Activated T-cell treated with anti-CD3 and anti-CD28 coated beads, Interleukin-2, amount 50 U/mL, for 72 hours (primary cell): ENCODE measurements at regions not wholly inside any gene's neighbourhood (a gene's known extent, or its start where the extent isn't known, plus 50 kb on each side); places are given as distances from the start of the nearest gene placed in this dataset.

Source experiments
- ATAC-seq, 2 donors: fragments of 150-1000 bp; cut with Tn5 transposase; replicated peaks in 1 of 2; 2 replicates each; pipeline ENCODE4 v1.10.0; 2021; ENCODE audit warnings: moderate library complexity in 2 of 2, mild to moderate bottlenecking in 1 of 2
- DNase-seq, 2 donors: peaks; one replicate each; pipeline ENCODE4 v3.0.0; 2021 to 2022; ENCODE audit warnings: mixed read lengths in 1 of 2
- H3K27ac Mint-ChIP-seq: one replicate; pipeline ENCODE4 v1.8.0; 2022; ENCODE audit warnings: mild to moderate bottlenecking, moderate library complexity, mixed read lengths
- H3K27me3 Mint-ChIP-seq: one replicate; pipeline ENCODE4 v1.8.0; 2022; ENCODE audit warnings: low read depth, mixed read lengths
- H3K36me3 Mint-ChIP-seq, 2 donors: one replicate each; pipeline ENCODE4 v1.8.0; 2022; ENCODE audit warnings: mixed read lengths in 2 of 2, mild to moderate bottlenecking in 1 of 2; ENCODE audit not compliant: insufficient read depth in 2 of 2
- H3K4me1 Mint-ChIP-seq: one replicate; pipeline ENCODE4 v1.8.0; 2022; ENCODE audit warnings: low read depth, mixed read lengths
- H3K4me3 Mint-ChIP-seq, 2 donors: one replicate each; pipeline ENCODE4 v1.8.0; 2022; ENCODE audit warnings: mild to moderate bottlenecking in 2 of 2, mixed read lengths in 2 of 2, moderate library complexity in 2 of 2
- H3K9me3 Mint-ChIP-seq, 2 donors: one replicate each; pipeline ENCODE4 v1.8.0; 2022; ENCODE audit warnings: mixed read lengths in 2 of 2

DNA sequence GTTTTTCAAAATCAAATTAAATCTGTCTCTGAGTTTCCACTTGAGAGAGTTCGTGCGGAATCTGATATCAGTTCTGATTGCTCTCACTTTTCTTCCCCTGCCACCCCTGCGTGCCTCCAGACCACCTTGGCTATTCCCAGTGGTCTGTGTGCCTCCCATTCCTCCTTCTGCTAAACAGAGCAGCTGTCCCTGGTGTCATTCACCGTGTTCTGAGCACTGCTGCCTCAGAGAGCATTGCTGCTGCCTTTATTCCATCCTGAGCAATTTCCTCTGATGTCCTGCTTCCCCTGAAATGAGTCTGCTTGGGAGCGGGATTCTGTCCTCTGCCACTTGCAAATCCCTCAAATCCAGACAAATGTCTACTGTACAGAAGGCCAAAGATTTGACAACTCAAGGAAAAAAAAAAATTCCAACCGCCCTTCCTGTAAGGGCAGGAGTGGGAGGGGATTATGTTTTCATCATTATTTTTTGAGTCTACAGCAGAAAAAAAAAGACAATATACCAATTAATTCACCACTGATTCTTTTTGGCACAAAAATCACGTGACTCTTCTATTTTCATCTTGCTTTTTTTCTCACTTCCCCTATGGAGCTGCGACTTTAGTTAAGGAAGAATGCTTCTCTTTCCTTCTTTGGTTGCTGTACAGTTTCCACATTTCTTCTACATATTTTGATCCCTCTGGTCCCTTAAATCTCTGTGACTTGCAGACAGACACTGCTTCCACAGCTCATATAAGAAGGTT is 833.0 kb downstream of the EPHA7 start:
- no peak overlapping the region for H3K4me3 Mint-ChIP-seq
- no peak overlapping the region for H3K27ac Mint-ChIP-seq
- H3K4me1 Mint-ChIP-seq, result no peaks in the 10 kb centered on the region

GRCh38 chr6:92582211-92582610 is 837.1 kb downstream of the EPHA7 start:
- ATAC-seq (no peak), DNase-seq (no peak)
- Mint-ChIP-seq H3K27me3 (no peaks in the 10 kb centered on the region), H3K36me3 (no peaks in the 10 kb centered on the region), H3K4me1 (no peaks in the 10 kb centered on the region), H3K27ac (no peak overlapping the region), H3K4me3 (no peak overlapping the region), H3K9me3 (peaks cover 9 to 16% of the 10 kb centered on the region in 2 donors)

More for the DNA sequence above, 833.0 kb downstream of the EPHA7 start:
- H3K27me3 Mint-ChIP-seq, result no peaks in the 10 kb centered on the region
- H3K36me3 Mint-ChIP-seq, result no peaks in the 10 kb centered on the region
- peaks cover 2% of the 10 kb centered on the region in 2 donors for H3K9me3 Mint-ChIP-seq
- DNase-seq (no peak), ATAC-seq (no peak)

- H3K4me1 Mint-ChIP-seq, result no peaks in the 10 kb centered on the region
- no peak for DNase-seq
- H3K4me3 Mint-ChIP-seq, result no peak overlapping the region
- peaks cover 13 to 14% of the 10 kb centered on the region in 2 donors for H3K9me3 Mint-ChIP-seq
- H3K27ac Mint-ChIP-seq, result no peak overlapping the region
- no peaks in the 10 kb centered on the region for H3K36me3 Mint-ChIP-seq
- H3K27me3 Mint-ChIP-seq, result no peaks in the 10 kb centered on the region
- no peak for ATAC-seq
Measured at GRCh38 chr6:92577077-92577719, 842.2 kb downstream of the EPHA7 start.

GRCh38 chr6:92568541-92568940 is 850.8 kb downstream of the EPHA7 start:
- peaks cover 2 to 6% of the 10 kb centered on the region in 2 donors for H3K9me3 Mint-ChIP-seq
- H3K4me1 Mint-ChIP-seq, result no peaks in the 10 kb centered on the region
- no peak for ATAC-seq
- DNase-seq, result no peak
- no peaks in the 10 kb centered on the region for H3K27me3 Mint-ChIP-seq
- H3K4me3 Mint-ChIP-seq, result no peak overlapping the region
- no peak overlapping the region for H3K27ac Mint-ChIP-seq
- H3K36me3 Mint-ChIP-seq, result no peaks in the 10 kb centered on the region

GRCh38 chr6:92566632-92567031 is 852.7 kb downstream of the EPHA7 start:
- no peak for ATAC-seq
- Mint-ChIP-seq H3K4me3 (no peak overlapping the region), H3K36me3 (no peaks in the 10 kb centered on the region), H3K27me3 (no peaks in the 10 kb centered on the region), H3K4me1 (no peaks in the 10 kb centered on the region), H3K27ac (no peak overlapping the region), H3K9me3 (peaks cover 2 to 4% of the 10 kb centered on the region in 2 donors)
- no peak for DNase-seq

DNA sequence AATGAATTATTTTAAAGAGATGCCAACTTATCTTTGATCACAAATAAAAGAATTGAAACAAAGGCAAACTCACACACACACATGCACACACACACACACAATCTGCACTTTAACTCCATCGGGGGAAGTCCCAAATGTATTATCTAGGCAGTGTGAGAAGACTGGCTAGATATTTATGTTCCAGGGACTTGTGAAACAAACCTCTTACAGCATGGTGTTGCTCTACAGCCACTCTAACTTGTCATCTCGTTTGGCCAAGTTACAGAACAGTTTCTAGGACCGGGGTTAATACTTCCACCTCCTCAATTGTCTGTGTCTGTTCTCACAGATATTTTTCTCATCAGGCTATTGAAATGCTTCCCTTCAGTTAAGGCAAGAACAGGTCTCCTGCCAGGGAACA is 855.0 kb downstream of the EPHA7 start:
- no peaks in the 10 kb centered on the region for H3K36me3 Mint-ChIP-seq

GRCh38 chr6:92559611-92560010 is 859.7 kb downstream of the EPHA7 start:
- Mint-ChIP-seq H3K4me3 (no peak overlapping the region), H3K9me3 (peaks cover 3 to 8% of the 10 kb centered on the region in 2 donors), H3K4me1 (no peaks in the 10 kb centered on the region), H3K27me3 (no peaks in the 10 kb centered on the region), H3K36me3 (no peaks in the 10 kb centered on the region), H3K27ac (no peak overlapping the region)
- no peak for DNase-seq
- no peak for ATAC-seq

More for the DNA sequence above, 855.0 kb downstream of the EPHA7 start:
- ATAC-seq (no peak), DNase-seq (no peak)
- peaks cover 4 to 8% of the 10 kb centered on the region in 2 donors for H3K9me3 Mint-ChIP-seq
- H3K4me3 Mint-ChIP-seq, result no peak overlapping the region
- no peaks in the 10 kb centered on the region for H3K27me3 Mint-ChIP-seq
- H3K27ac Mint-ChIP-seq, result no peak overlapping the region
- no peaks in the 10 kb centered on the region for H3K4me1 Mint-ChIP-seq

DNA sequence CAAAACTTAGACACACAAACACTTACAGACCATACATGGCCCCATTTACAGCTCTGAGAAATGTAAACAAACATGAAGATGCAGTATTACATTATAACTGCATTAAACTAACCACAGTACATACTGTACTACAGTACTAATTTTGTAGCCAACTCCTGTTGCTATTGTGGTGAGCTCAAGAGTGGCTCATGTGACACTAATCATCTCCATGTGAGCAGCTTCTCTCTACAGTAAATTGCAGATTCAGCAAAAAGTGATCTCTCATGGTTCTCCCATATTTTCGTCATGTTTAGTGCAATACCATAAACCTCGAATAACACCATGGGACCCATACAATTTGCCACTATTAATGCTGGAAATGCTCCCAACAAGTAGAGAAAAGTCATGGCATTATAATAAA is 860.4 kb downstream of the EPHA7 start:
- ATAC-seq, result no peak
- H3K27me3 Mint-ChIP-seq, result no peaks in the 10 kb centered on the region
- DNase-seq, result no peak
- no peaks in the 10 kb centered on the region for H3K4me1 Mint-ChIP-seq
- no peak overlapping the region for H3K4me3 Mint-ChIP-seq
- no peaks in the 10 kb centered on the region for H3K36me3 Mint-ChIP-seq
- peaks cover 0 to 6% of the 10 kb centered on the region in 2 donors for H3K9me3 Mint-ChIP-seq
- H3K27ac Mint-ChIP-seq, result no peak overlapping the region

DNA sequence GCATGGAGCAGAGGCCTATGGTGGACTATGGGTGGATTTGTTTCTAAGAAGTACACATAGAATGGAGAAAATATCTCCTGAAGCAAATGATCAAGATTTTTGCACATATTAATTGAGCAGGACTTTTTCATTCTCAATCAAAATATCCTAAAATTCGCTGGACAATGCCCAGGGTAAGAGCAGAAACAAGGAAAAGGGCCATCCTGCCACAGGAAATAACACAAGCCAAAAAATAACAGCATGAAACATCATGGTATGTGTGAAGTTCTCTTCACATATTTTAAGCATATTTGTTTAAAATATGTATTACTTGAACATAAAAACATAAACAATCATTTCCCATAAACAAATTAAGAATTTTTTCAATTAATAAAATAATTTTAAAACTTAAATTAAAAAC is 868.9 kb downstream of the EPHA7 start:
- H3K27ac Mint-ChIP-seq, result no peak overlapping the region
- no peak for ATAC-seq

DNA sequence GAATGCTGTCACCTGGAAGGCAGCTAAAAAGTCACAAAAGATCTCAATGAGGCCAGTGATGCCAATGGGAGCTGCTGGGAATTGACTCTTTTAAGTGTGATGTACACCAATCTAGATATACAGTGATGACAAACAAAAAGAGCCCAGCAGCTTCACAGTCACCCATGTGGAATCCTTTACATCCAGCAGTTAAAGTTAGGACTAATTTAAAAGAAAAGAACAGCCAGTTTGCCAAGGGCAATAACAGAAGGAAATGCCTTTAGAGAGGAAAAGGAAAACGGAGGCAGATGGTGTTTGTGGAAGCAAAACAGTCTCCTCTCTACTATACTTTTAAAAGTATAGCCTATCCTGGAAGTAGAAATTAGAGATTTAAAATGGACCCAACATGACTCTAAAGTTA is 873.5 kb downstream of the EPHA7 start:
- no peak for ATAC-seq
- peaks cover 10 to 12% of the 10 kb centered on the region in 2 donors for H3K9me3 Mint-ChIP-seq
- no peaks in the 10 kb centered on the region for H3K4me1 Mint-ChIP-seq
- no peaks in the 10 kb centered on the region for H3K36me3 Mint-ChIP-seq
- DNase-seq, result no peak
- no peak overlapping the region for H3K27ac Mint-ChIP-seq
- H3K4me3 Mint-ChIP-seq, result no peak overlapping the region
- no peaks in the 10 kb centered on the region for H3K27me3 Mint-ChIP-seq

More for the DNA sequence above, 868.9 kb downstream of the EPHA7 start:
- Mint-ChIP-seq H3K9me3 (peaks cover 4 to 5% of the 10 kb centered on the region in 2 donors), H3K4me3 (no peak overlapping the region), H3K4me1 (no peaks in the 10 kb centered on the region), H3K27me3 (no peaks in the 10 kb centered on the region), H3K36me3 (no peaks in the 10 kb centered on the region)
- DNase-seq, result no peak

GRCh38 chr6:92541448-92542060 is 877.8 kb downstream of the EPHA7 start:
- DNase-seq (no peak), ATAC-seq (no peak)
- Mint-ChIP-seq H3K27ac (no peak overlapping the region), H3K27me3 (no peaks in the 10 kb centered on the region), H3K9me3 (peaks cover 7 to 13% of the 10 kb centered on the region in 2 donors), H3K4me1 (no peaks in the 10 kb centered on the region), H3K4me3 (no peak overlapping the region), H3K36me3 (no peaks in the 10 kb centered on the region)

DNA sequence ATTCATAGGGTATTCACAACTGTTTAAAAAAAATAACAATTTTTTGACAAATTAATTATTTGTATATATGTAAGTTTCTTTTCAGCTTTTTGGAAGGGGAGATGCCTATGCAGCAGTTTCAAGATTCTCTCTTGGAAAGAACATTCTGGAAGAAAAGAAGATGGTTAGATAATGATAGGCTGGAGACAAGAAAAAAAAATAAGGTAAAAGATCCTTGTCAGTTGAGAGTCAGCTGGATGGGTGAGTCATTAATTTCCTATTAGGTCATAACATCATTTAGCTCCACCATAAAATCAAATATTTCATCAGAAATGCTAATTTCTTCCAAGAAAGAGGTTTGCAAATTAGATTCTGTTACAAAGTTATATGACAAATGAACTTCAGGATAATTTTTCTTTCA is 880.4 kb downstream of the EPHA7 start:
- no peaks in the 10 kb centered on the region for H3K27me3 Mint-ChIP-seq
- H3K36me3 Mint-ChIP-seq, result no peaks in the 10 kb centered on the region
- ATAC-seq, result no peak
- H3K4me1 Mint-ChIP-seq, result no peaks in the 10 kb centered on the region
- DNase-seq, result no peak
- no peak overlapping the region for H3K27ac Mint-ChIP-seq
- no peak overlapping the region for H3K4me3 Mint-ChIP-seq
- H3K9me3 Mint-ChIP-seq, result peaks cover 7 to 13% of the 10 kb centered on the region in 2 donors

GRCh38 chr6:92538275-92538674 is 881.1 kb downstream of the EPHA7 start:
- Mint-ChIP-seq H3K27ac (no peak overlapping the region), H3K27me3 (no peaks in the 10 kb centered on the region), H3K4me1 (no peaks in the 10 kb centered on the region), H3K4me3 (no peak overlapping the region), H3K36me3 (no peaks in the 10 kb centered on the region), H3K9me3 (peaks cover 7 to 13% of the 10 kb centered on the region in 2 donors)
- ATAC-seq, result no peak
- no peak for DNase-seq
